ENCODE measurements at regions not wholly inside any gene's neighbourhood (a gene's known extent, or its start where the extent isn't known, plus 50 kb on each side); places are given as distances from the start of the nearest gene placed in this dataset.

GRCh38 chr14:94880876-94881275 lies 111.0 kb upstream of the GSC start:
- Histone ChIP-seq H3K27ac (no peak overlapping the region), H3K27me3 (no peaks in the 10 kb centered on the region), H3K9me3 (no peaks in the 10 kb centered on the region), H3K4me1 (no peaks in the 10 kb centered on the region), H3K4me3 (no peak overlapping the region), H3K36me3 (no peaks in the 10 kb centered on the region)
- intact Hi-C loops (cut with DNase I): no loop called here
- TF ChIP-seq CTCF (IDR thresholded peaks at IDR 0.05): no peak
- no peak for DNase-seq (ENCODE audit: low spot score in 2 of 2)

- Histone ChIP-seq H3K4me3 (no peak overlapping the region), H3K36me3 (no peaks in the 10 kb centered on the region), H3K4me1 (no peaks in the 10 kb centered on the region), H3K27ac (no peak overlapping the region), H3K9me3 (no peaks in the 10 kb centered on the region), H3K27me3 (no peaks in the 10 kb centered on the region)
- no peak for TF ChIP-seq CTCF (IDR thresholded peaks at IDR 0.05)
- no peak for DNase-seq (ENCODE audit: low spot score in 2 of 2)
- intact Hi-C loops (cut with DNase I): no loop called here
Observed at GRCh38 chr14:94880106-94880505, 110.2 kb upstream of the GSC start.

- TF ChIP-seq CTCF (IDR thresholded peaks at IDR 0.05): no peak
- intact Hi-C loops (cut with DNase I): no loop called here
- H3K4me1 ChIP-seq: no peaks in the 10 kb centered on the region
Observed at GRCh38 chr14:94879537-94879936, 109.6 kb upstream of the GSC start.

GRCh38 chr14:94876306-94876705 lies 106.4 kb upstream of the GSC start:
- no peak for DNase-seq (ENCODE audit: low spot score in 2 of 2)
- H3K36me3 ChIP-seq: no peaks in the 10 kb centered on the region
- H3K4me3 ChIP-seq: no peak overlapping the region
- intact Hi-C loops (cut with DNase I): no loop called here
- TF ChIP-seq CTCF (IDR thresholded peaks at IDR 0.05): no peak
- no peaks in the 10 kb centered on the region for H3K4me1 ChIP-seq
- H3K9me3 ChIP-seq: no peaks in the 10 kb centered on the region
- H3K27ac ChIP-seq: no peak overlapping the region
- no peaks in the 10 kb centered on the region for H3K27me3 ChIP-seq

More at GRCh38 chr14:94879537-94879936, 109.6 kb upstream of the GSC start:
- Histone ChIP-seq H3K27ac (no peak overlapping the region), H3K36me3 (no peaks in the 10 kb centered on the region), H3K9me3 (no peaks in the 10 kb centered on the region), H3K27me3 (no peaks in the 10 kb centered on the region), H3K4me3 (no peak overlapping the region)
- no peak for DNase-seq (ENCODE audit: low spot score in 2 of 2)

GRCh38 chr14:94875256-94875655 lies 105.3 kb upstream of the GSC start:
- no peak overlapping the region for H3K4me3 ChIP-seq
- no peaks in the 10 kb centered on the region for H3K36me3 ChIP-seq
- no peaks in the 10 kb centered on the region for H3K27me3 ChIP-seq
- no peak for DNase-seq (ENCODE audit: low spot score in 2 of 2)
- no peak overlapping the region for H3K27ac ChIP-seq
- TF ChIP-seq CTCF (IDR thresholded peaks at IDR 0.05): no peak
- intact Hi-C loops (cut with DNase I): no loop called here
- no peaks in the 10 kb centered on the region for H3K4me1 ChIP-seq
- no peaks in the 10 kb centered on the region for H3K9me3 ChIP-seq

GRCh38 chr14:94868772-94869072 lies 98.8 kb upstream of the GSC start:
- Histone ChIP-seq H3K27me3 (no peaks in the 10 kb centered on the region), H3K27ac (no peak overlapping the region)
- DNase-seq (ENCODE audit: low spot score in 2 of 2): no peak

More at GRCh38 chr14:94868772-94869072, 98.8 kb upstream of the GSC start:
- H3K4me1 ChIP-seq: no peaks in the 10 kb centered on the region
- TF ChIP-seq CTCF (IDR thresholded peaks at IDR 0.05): no peak
- intact Hi-C loops (cut with DNase I): no loop called here
- no peaks in the 10 kb centered on the region for H3K36me3 ChIP-seq
- H3K4me3 ChIP-seq: no peak overlapping the region
- no peaks in the 10 kb centered on the region for H3K9me3 ChIP-seq
